Ovary (tissue), 3 donors: ENCODE measurements at regions not wholly inside any gene's neighbourhood (a gene's known extent, or its start where the extent isn't known, plus 50 kb on each side); places are given as distances from the start of the nearest gene placed in this dataset.

Experiments used
- CTCF ChIP-seq, 3 donors: fragments of 450-650 bp in 2 of 3; fragments of 200-600 bp in 1 of 3; IDR thresholded peaks; one replicate each; pipeline versions ENCODE4 v1.5.1 to v1.8.0; 2016 to 2022; ENCODE audit warnings: antibody characterized with exemption in 3 of 3, mild to moderate bottlenecking in 1 of 3
- EP300 ChIP-seq: sonication (generic); formaldehyde crosslinking; IDR thresholded peaks from one replicate; pipeline ENCODE4 v1.6.1; 2017; ENCODE audit warnings: antibody characterized with exemption
- POLR2A ChIP-seq: fragments of 450-650 bp; IDR thresholded peaks from one replicate; pipeline ENCODE4 v1.6.1; 2017; ENCODE audit warnings: antibody characterized with exemption, mild to moderate bottlenecking, moderate library complexity
- donor health status: DM: no; HTN: no; CAD: no.

- no peak for TF ChIP-seq CTCF (IDR thresholded peaks at IDR 0.05)
- TF ChIP-seq POLR2A: no peak
- TF ChIP-seq EP300: no peak
Observed at GRCh38 chr3:159473206-159473605, 515.4 kb upstream of the IL12A start.
